Liver (tissue), 8 donors: ENCODE measurements at regions not wholly inside any gene's neighbourhood (a gene's known extent, or its start where the extent isn't known, plus 50 kb on each side); places are given as distances from the start of the nearest gene placed in this dataset.

Experiments
- DNase-seq: peaks from one replicate; pipeline ENCODE4 v3.0.0-alpha.2; 2017; ENCODE audit warnings: low spot score
- H3K27ac ChIP-seq, 2 donors: one replicate each; pipeline ENCODE4 v1.7.0; 2013; ENCODE audit warnings: inconsistent platforms in 2 of 2, low read length in 2 of 2, control low read depth in 1 of 2, low read depth in 1 of 2, mild to moderate bottlenecking in 1 of 2
- H3K27me3 ChIP-seq, 4 donors: one replicate each; pipeline versions ENCODE4 v1.6.1 to v1.7.0; 2013; ENCODE audit warnings: low read length in 3 of 4, inconsistent platforms in 1 of 4, mild to moderate bottlenecking in 1 of 4, moderate library complexity in 1 of 4; ENCODE audit not compliant: control insufficient read depth in 4 of 4, insufficient read depth in 4 of 4
- H3K36me3 ChIP-seq, 4 donors: one replicate each; pipeline versions ENCODE4 v1.6.1 to v1.7.0; 2013; ENCODE audit warnings: low read length in 3 of 4, mild to moderate bottlenecking in 3 of 4, low read depth in 1 of 4, moderate library complexity in 1 of 4; ENCODE audit not compliant: control insufficient read depth in 4 of 4, insufficient read depth in 3 of 4
- H3K4me1 ChIP-seq, 4 donors: one replicate each; pipeline versions ENCODE4 v1.6.1 to v1.7.0; 2013; ENCODE audit warnings: low read length in 3 of 4, mild to moderate bottlenecking in 3 of 4, moderate library complexity in 1 of 4; ENCODE audit not compliant: control insufficient read depth in 4 of 4, insufficient read depth in 4 of 4
- H3K4me3 ChIP-seq, 3 donors: one replicate each; pipeline versions ENCODE4 v1.6.1 to v1.7.0; 2013; ENCODE audit warnings: low read length in 3 of 3, control low read depth in 1 of 3, low read depth in 1 of 3, mild to moderate bottlenecking in 1 of 3
- H3K9ac ChIP-seq, 2 donors: one replicate each; pipeline ENCODE4 v1.7.0; 2013; ENCODE audit warnings: low read length in 2 of 2, mild to moderate bottlenecking in 2 of 2, moderate library complexity in 2 of 2, control low read depth in 1 of 2, low read depth in 1 of 2
- H3K9me3 ChIP-seq, 4 donors: one replicate each; pipeline versions ENCODE4 v1.6.1 to v1.7.0; 2013; ENCODE audit warnings: low read length in 3 of 4; ENCODE audit not compliant: control insufficient read depth in 4 of 4
- CTCF ChIP-seq: fragments of 150-350 bp; IDR thresholded peaks from 2 replicates; pipeline ENCODE4 v1.5.1; 2017; ENCODE audit warnings: improper control_type of control experiment, low read depth, low read length; ENCODE audit not compliant: missing input control
- EGR1 ChIP-seq, 2 donors: IDR thresholded peaks; 2 replicates each; pipeline ENCODE4 v1.6.1; 2016 to 2018; ENCODE audit warnings: antibody characterized with exemption in 2 of 2, low read depth in 2 of 2
- FOXA1 ChIP-seq: IDR thresholded peaks from 2 replicates; pipeline ENCODE4 v1.6.1; 2016; ENCODE audit warnings: antibody characterized with exemption
- FOXA2 ChIP-seq: IDR thresholded peaks from 2 replicates; pipeline ENCODE4 v1.6.1; 2016; ENCODE audit warnings: antibody characterized with exemption
- GABPA ChIP-seq, 2 donors: IDR thresholded peaks in 1 of 2; conservative IDR thresholded peaks in 1 of 2; 2 replicates each; pipeline ENCODE4 v1.6.1; 2016; ENCODE audit warnings: antibody characterized with exemption in 2 of 2, mild to moderate bottlenecking in 1 of 2, moderate library complexity in 1 of 2
- HNF4A ChIP-seq, 2 donors: conservative IDR thresholded peaks; 2 replicates each; pipeline ENCODE4 v1.6.1; 2016; ENCODE audit warnings: antibody characterized with exemption in 2 of 2, mild to moderate bottlenecking in 2 of 2
- HNF4G ChIP-seq: IDR thresholded peaks from 2 replicates; pipeline ENCODE4 v1.6.1; 2016; ENCODE audit warnings: antibody characterized with exemption
- JUND ChIP-seq, 2 donors: IDR thresholded peaks; 2 replicates each; pipeline ENCODE4 v1.6.1; 2016; ENCODE audit warnings: antibody characterized with exemption in 2 of 2
- MAX ChIP-seq: IDR thresholded peaks from 2 replicates; pipeline ENCODE4 v1.6.1; 2016; ENCODE audit warnings: antibody characterized with exemption
- NR2F2 ChIP-seq: IDR thresholded peaks from 2 replicates; pipeline ENCODE4 v1.6.1; 2016; ENCODE audit warnings: antibody characterized with exemption
- RAD21 ChIP-seq, 2 donors: IDR thresholded peaks; 2 replicates each; pipeline ENCODE4 v1.6.1; 2016; ENCODE audit warnings: antibody characterized with exemption in 2 of 2, mild to moderate bottlenecking in 2 of 2
- RXRA ChIP-seq, 2 donors: IDR thresholded peaks; 2 replicates each; pipeline ENCODE4 v1.6.1; 2017 to 2018; ENCODE audit warnings: antibody characterized with exemption in 2 of 2, mild to moderate bottlenecking in 1 of 2
- SP1 ChIP-seq: IDR thresholded peaks from 2 replicates; pipeline ENCODE4 v1.6.1; 2018; ENCODE audit warnings: antibody characterized with exemption, mild to moderate bottlenecking
- TAF1 ChIP-seq: conservative IDR thresholded peaks from 2 replicates; pipeline ENCODE4 v1.6.1; 2016; ENCODE audit warnings: antibody characterized with exemption, mild to moderate bottlenecking
- YY1 ChIP-seq: IDR thresholded peaks from 2 replicates; pipeline ENCODE4 v1.6.1; 2016; ENCODE audit warnings: antibody characterized with exemption, mild to moderate bottlenecking
- WGBS: extraction: QIAGEN DNeasy Blood & Tissue Kit; methylation state at CpG from one replicate; pipeline ENCODE4 v1.1.7; 2013; 5-methylcytosine and 5-hydroxymethylcytosine counted together
- TF ChIP-seq, protein P1 (sequence below): IDR thresholded peaks from 2 replicates; pipeline ENCODE4 v1.6.1; 2016; ENCODE audit warnings: antibody characterized with exemption
- TF ChIP-seq, protein P2 (sequence below): IDR thresholded peaks from 2 replicates; pipeline ENCODE4 v1.6.1; 2016; ENCODE audit warnings: antibody characterized with exemption, mild to moderate bottlenecking
- TF ChIP-seq, protein P3 (sequence below): IDR thresholded peaks from 2 replicates; pipeline ENCODE4 v1.6.1; 2016; ENCODE audit warnings: antibody characterized with exemption
- donor health status: healthy.
- donor health status: healthy.
- donor health status: healthy.
- donor health status: healthy.
- donor health status: healthy.

DNA sequence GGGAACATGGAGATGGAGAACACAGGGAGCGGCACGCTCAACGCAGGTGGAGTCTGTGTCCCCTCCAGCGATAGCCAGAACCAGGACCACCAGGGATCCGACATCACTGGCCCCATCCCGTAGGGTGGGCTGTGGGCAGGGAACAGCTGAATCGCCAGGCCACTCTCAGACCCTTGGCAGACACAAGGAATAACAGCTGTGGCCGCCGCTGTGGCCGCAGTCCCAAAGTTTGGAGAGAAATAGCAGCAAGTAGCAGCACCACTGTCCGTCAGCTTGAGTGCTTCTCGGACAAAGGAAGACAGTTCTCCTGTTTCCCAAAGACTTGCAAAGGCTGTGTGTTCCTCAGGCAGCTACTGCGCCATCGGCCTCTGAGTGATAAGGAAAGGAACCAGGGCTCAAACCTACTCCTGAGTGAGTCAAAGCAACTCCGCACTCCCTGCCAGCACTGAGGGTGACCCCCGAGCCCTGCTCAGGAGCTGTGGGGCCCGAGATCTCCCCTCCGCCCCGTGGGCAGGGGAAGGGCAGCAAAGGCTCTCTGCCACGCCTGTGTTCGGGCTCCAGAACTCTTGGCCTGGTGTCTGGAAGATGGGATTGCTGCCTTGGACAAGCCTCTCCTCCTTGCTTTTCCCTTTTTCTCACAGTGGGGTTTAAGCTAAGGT lies 82.3 kb upstream of the FAM20C start:
- no peak overlapping the region for H3K27ac ChIP-seq
- H3K4me3 ChIP-seq = no peak overlapping the region
- no peak for DNase-seq
- WGBS = 87% methylated on average over 21 of the region's 21 CpGs
- H3K4me1 ChIP-seq = no peaks in the 10 kb centered on the region
- H3K9me3 ChIP-seq = peaks cover 0 to 5% (median 0%) of the 10 kb centered on the region in 4 donors
- H3K9ac ChIP-seq = no peak overlapping the region
- TF ChIP-seq TAF1 = no peak
- TF ChIP-seq HNF4A (conservative IDR thresholded peaks at IDR 0.05) = no peak
- no peak for TF ChIP-seq FOXA1
- no peak for TF ChIP-seq YY1
- TF ChIP-seq RXRA (IDR thresholded peaks at IDR 0.05) = no peak
- TF ChIP-seq SP1 = no peak
- H3K36me3 ChIP-seq = no peaks in the 10 kb centered on the region
- no peaks in the 10 kb centered on the region for H3K27me3 ChIP-seq

DNA sequence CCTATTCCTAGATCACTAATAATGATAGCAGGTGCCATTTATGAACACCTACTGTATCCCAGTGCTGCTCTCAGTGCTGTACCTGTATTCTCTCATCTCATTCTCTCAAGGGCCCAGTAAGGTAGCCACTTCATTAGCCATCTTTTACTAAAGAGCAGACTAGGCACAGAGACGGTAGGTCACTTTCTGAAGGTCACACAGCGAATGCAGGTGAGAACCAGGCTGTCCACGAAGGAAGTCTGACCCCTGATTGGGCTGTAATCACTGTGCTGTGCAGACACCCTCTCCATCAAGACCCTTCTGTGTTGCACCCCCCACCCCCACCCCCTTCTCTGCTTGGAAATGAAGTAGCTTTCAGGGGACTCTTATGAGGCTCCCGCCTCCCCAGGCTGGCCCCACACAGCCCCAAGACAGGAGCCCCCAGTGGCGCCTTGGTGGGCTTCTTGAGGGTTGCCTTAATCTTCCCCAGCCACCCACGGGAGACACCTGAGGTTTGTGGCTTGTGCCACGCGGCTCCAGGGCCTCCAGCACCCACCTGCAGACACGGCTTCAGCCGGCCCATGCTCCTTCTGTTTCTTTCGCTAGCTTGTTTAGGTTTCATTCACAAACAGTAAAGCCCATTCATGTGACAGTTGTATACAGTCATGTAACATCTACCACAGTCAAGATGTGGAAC lies 81.7 kb upstream of the FAM20C start:
- Histone ChIP-seq H3K9ac (no peak overlapping the region), H3K36me3 (no peaks in the 10 kb centered on the region), H3K27ac (no peak overlapping the region), H3K4me1 (no peaks in the 10 kb centered on the region), H3K27me3 (no peaks in the 10 kb centered on the region), H3K4me3 (no peak overlapping the region), H3K9me3 (peaks cover 0 to 5% (median 0%) of the 10 kb centered on the region in 4 donors)
- peak; percentile 21 for DNase-seq
- WGBS = 89% methylated on average over 11 of the region's 11 CpGs
- TF ChIP-seq JUND (IDR thresholded peaks at IDR 0.05) (no peak), EGR1 (IDR thresholded peaks at IDR 0.05; ENCODE audit: low read depth in 2 of 2) (no peak), RXRA (IDR thresholded peaks at IDR 0.05) (no peak), HNF4G (no peak), GABPA (IDR thresholded peaks at IDR 0.05 in 1 of 2, conservative IDR thresholded peaks at IDR 0.05 in 1 of 2) (no peak), MAX (no peak), YY1 (no peak), CTCF (no peak), FOXA1 (no peak), TAF1 (no peak), SP1 (no peak), RAD21 (IDR thresholded peaks at IDR 0.05) (no peak), NR2F2 (no peak), FOXA2 (no peak), HNF4A (conservative IDR thresholded peaks at IDR 0.05) (no peak)
- TF ChIP-seq, protein P1, sequence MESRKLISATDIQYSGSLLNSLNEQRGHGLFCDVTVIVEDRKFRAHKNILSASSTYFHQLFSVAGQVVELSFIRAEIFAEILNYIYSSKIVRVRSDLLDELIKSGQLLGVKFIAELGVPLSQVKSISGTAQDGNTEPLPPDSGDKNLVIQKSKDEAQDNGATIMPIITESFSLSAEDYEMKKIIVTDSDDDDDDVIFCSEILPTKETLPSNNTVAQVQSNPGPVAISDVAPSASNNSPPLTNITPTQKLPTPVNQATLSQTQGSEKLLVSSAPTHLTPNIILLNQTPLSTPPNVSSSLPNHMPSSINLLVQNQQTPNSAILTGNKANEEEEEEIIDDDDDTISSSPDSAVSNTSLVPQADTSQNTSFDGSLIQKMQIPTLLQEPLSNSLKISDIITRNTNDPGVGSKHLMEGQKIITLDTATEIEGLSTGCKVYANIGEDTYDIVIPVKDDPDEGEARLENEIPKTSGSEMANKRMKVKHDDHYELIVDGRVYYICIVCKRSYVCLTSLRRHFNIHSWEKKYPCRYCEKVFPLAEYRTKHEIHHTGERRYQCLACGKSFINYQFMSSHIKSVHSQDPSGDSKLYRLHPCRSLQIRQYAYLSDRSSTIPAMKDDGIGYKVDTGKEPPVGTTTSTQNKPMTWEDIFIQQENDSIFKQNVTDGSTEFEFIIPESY = no peak
- TF ChIP-seq, protein P2, sequence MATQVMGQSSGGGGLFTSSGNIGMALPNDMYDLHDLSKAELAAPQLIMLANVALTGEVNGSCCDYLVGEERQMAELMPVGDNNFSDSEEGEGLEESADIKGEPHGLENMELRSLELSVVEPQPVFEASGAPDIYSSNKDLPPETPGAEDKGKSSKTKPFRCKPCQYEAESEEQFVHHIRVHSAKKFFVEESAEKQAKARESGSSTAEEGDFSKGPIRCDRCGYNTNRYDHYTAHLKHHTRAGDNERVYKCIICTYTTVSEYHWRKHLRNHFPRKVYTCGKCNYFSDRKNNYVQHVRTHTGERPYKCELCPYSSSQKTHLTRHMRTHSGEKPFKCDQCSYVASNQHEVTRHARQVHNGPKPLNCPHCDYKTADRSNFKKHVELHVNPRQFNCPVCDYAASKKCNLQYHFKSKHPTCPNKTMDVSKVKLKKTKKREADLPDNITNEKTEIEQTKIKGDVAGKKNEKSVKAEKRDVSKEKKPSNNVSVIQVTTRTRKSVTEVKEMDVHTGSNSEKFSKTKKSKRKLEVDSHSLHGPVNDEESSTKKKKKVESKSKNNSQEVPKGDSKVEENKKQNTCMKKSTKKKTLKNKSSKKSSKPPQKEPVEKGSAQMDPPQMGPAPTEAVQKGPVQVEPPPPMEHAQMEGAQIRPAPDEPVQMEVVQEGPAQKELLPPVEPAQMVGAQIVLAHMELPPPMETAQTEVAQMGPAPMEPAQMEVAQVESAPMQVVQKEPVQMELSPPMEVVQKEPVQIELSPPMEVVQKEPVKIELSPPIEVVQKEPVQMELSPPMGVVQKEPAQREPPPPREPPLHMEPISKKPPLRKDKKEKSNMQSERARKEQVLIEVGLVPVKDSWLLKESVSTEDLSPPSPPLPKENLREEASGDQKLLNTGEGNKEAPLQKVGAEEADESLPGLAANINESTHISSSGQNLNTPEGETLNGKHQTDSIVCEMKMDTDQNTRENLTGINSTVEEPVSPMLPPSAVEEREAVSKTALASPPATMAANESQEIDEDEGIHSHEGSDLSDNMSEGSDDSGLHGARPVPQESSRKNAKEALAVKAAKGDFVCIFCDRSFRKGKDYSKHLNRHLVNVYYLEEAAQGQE = no peak
- TF ChIP-seq, protein P3, sequence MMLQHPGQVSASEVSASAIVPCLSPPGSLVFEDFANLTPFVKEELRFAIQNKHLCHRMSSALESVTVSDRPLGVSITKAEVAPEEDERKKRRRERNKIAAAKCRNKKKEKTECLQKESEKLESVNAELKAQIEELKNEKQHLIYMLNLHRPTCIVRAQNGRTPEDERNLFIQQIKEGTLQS = no peak
